GM19023 (cell line): ENCODE measurements at regions not wholly inside any gene's neighbourhood (a gene's known extent, or its start where the extent isn't known, plus 50 kb on each side); places are given as distances from the start of the nearest gene placed in this dataset.
"Not testable (repeated sequence)": the region's sequence is repeated elsewhere in the genome, so short reads cannot be mapped to it uniquely, and the experiment has no call there.

Source experiments
- ATAC-seq: cut with Tn5 transposase; IDR thresholded peaks from one replicate; pipeline ENCODE4 v1.9.1; 2021; ENCODE audit warnings: mild to moderate bottlenecking, moderate library complexity; ENCODE audit not compliant: unreplicated experiment

GRCh38 chr12:97711392-97711791 lies 248.8 kb downstream of the RMST start:
- no peak for ATAC-seq

DNA sequence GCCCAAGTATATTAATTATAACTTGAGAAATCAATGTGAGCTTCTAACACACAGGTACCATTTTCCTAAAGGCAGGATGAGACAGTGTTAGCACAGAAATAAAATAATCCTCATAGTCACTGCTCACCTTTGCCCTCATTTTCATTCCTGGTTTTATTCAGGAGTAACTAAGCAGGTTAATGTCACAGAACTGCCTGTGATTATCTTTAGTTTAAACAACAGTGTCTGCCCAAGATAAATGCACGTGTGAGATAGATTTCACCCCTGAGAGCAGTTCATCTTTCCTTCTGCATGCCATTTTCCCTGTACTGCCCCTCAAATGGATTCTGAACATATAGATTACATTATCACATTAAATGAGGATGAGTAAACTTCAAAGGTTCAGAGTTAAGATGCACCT lies 250.7 kb downstream of the RMST start:
- ATAC-seq = no peak

- ATAC-seq = no peak
Measured at GRCh38 chr12:97714107-97714563, 251.5 kb downstream of the RMST start.

DNA sequence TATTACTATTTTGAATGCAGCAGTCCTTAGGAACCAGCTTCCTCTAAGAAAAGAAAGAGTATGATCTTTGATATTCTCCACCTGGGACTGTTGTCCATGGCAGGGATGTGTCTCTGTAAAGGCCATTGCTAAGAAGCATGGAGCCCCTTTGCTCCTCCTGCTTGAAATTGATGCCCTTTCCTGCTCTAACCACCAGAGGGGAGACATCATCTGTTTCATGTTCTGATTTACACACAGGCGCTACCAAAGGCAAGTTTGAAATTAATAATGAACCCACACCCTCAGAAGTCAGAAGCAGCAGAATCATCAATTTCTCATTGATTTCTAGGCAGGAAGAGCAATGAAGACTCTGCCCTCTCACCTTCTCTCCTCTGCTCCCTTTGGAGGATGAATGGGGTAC lies 253.8 kb downstream of the RMST start:
- no peak for ATAC-seq

- ATAC-seq = not testable (repeated sequence)
Measured at GRCh38 chr12:97723801-97724200, 261.2 kb downstream of the RMST start.

- ATAC-seq = no peak
Measured at GRCh38 chr12:97745406-97746101, 282.9 kb downstream of the RMST start.

GRCh38 chr12:97748298-97748697 lies 285.7 kb downstream of the RMST start:
- ATAC-seq = no peak

- ATAC-seq = no peak
Measured at GRCh38 chr12:97751704-97752103, 289.1 kb downstream of the RMST start.

- no peak for ATAC-seq
Measured at GRCh38 chr12:97752129-97752528, 289.5 kb downstream of the RMST start.

DNA sequence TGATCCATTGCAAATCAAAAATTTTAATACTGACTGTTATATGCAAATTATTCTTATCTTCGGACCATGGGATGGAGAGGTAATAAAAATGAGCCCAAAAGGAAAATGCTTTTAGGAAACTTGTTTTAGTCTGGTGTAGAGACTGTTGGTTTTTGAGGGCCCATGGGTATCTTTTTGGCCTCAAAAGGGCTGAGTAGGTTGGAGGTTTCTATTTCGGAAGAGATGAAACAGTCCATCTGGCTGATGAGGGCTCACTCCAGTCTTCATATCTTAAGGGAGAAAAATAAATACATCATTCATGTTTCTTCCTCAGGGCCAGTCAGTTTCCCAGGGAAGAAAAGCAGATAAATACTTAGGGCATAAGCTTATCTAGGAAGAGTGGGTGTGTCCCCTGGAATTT lies 290.7 kb downstream of the RMST start:
- ATAC-seq = no peak

- no peak for ATAC-seq
Measured at GRCh38 chr12:97754306-97754705, 291.7 kb downstream of the RMST start.

GRCh38 chr12:97756066-97756666 lies 293.6 kb downstream of the RMST start:
- no peak for ATAC-seq

DNA sequence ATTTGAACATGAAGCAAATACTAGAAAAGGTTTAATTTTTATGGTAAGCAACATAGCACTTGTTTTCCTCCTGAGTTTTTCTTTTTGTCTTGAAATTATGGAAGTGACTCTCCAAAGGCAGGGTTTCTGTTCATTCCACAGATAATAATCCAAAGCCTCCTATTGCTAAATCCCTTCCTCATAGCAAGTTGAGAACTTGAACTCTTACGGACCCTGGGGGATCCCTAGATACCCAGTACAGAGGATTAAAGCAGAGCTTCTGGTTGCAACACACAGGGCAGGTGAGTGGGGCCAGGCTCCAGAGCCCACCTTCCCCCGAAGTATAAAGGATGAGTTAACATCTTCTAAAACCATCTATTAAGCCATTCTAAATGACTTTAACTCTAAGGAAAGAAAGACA lies 294.1 kb downstream of the RMST start:
- no peak for ATAC-seq

DNA sequence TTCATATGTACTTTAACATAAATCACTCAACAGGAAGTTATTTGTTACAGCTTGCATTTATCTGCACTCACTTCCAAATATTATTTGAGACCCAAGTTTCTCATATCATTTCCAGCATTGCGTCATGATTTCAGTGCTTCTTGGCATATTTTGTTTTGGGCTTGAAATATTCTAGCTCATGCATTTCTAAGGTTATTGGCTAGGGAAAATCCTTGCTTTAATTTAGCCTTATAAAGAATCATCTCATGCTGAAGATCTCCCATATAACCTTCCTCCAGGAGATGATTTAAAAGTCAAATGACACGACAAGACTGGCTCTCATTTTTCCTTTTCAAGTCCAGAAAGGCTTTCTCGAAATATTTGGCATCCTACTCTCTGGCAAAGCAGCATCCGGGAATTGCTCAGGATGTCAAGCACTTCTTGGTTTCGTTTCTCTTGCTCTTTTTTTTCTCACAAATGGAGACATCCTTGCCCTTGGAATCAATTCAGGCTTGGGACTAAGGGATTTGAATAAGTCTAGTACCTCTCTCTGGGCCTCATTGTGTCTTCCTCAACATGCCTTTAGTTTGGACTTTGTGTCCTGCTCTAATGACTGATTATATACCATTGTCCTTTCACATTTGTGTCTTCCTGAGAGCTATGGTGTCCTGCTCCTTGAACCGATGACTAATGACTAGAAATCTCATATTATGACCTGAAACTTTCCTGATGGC lies 295.0 kb downstream of the RMST start:
- no peak for ATAC-seq

GRCh38 chr12:97758194-97758501 lies 295.5 kb downstream of the RMST start:
- ATAC-seq = no peak

- no peak for ATAC-seq
Measured at GRCh38 chr12:97758586-97758985, 296.0 kb downstream of the RMST start.

- no peak for ATAC-seq
Measured at GRCh38 chr12:97760601-97761000, 298.0 kb downstream of the RMST start.

- ATAC-seq = no peak
Measured at GRCh38 chr12:97763113-97763512, 300.5 kb downstream of the RMST start.

- no peak for ATAC-seq
Measured at GRCh38 chr12:97764700-97765099, 302.1 kb downstream of the RMST start.

DNA sequence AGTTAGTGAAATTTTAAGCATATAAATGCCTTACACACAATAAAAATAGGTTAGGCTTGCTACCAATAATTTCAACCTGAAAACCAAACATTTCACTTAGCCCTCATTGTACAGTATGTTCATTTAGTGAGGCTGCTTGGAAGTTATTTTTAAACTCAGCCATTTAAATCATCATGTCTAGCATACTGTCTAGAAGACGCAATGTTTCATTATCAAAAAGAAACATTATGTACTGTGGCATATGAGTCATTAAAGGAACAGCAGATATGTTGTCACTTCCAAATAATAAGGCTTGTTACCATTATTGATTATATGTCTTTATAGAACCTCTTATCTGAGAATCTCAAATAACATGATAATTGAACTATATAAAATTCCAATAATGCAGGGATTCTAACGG lies 304.7 kb downstream of the RMST start:
- no peak for ATAC-seq

GRCh38 chr12:97778111-97778510 lies 315.5 kb downstream of the RMST start:
- no peak for ATAC-seq

GRCh38 chr12:97781342-97781741 lies 318.7 kb downstream of the RMST start:
- ATAC-seq = no peak
